ENCODE measurements at regions not wholly inside any gene's neighbourhood (a gene's known extent, or its start where the extent isn't known, plus 50 kb on each side); places are given as distances from the start of the nearest gene placed in this dataset.

- H3K4me3 ChIP-seq (ENCODE audit: low read depth in 1 of 2, low read length in 2 of 2): no peak overlapping the region
- H3K9ac ChIP-seq (ENCODE audit: low read depth, low read length): no peak overlapping the region
- H2AFZ ChIP-seq (ENCODE audit: low read depth, low read length): no peak overlapping the region
- no peaks in the 10 kb centered on the region for H4K20me1 ChIP-seq (ENCODE audit: insufficient read depth, low read length)
- no peaks in the 10 kb centered on the region for H3K79me2 ChIP-seq (ENCODE audit: insufficient read depth, low read length)
- no peaks in the 10 kb centered on the region for H3K27me3 ChIP-seq (ENCODE audit: insufficient read depth, low read length, poor library complexity)
- H3K4me2 ChIP-seq (ENCODE audit: insufficient read depth, low read length): no peak overlapping the region
- no peaks in the 10 kb centered on the region for H3K36me3 ChIP-seq (ENCODE audit: insufficient read depth, low read length)
- H3K4me1 ChIP-seq (ENCODE audit: insufficient read depth, low read length): no peaks in the 10 kb centered on the region
- no peaks in the 10 kb centered on the region for H3K9me3 ChIP-seq (ENCODE audit: insufficient read depth, low read length, severe bottlenecking)
- no peak overlapping the region for H3K27ac ChIP-seq (ENCODE audit: low read length)
- TF ChIP-seq EZH2 (IDR thresholded peaks at IDR 0.05; ENCODE audit: borderline replicate concordance, low read depth, low read length, severe bottlenecking) (no peak), CTCF (IDR thresholded peaks at IDR 0.05; ENCODE audit: borderline replicate concordance, extremely low read depth, low read length, poor library complexity, severe bottlenecking) (no peak)
- ATAC-seq (ENCODE audit: insufficient read depth, low read depth) (no peak), DNase-seq (no peak)
Observed at GRCh38 chr2:103293067-103293741, 531.4 kb downstream of the TMEM182 start.

- Histone ChIP-seq H3K79me2 (ENCODE audit: insufficient read depth, low read length) (no peaks in the 10 kb centered on the region), H3K4me1 (ENCODE audit: insufficient read depth, low read length) (no peaks in the 10 kb centered on the region), H3K27ac (ENCODE audit: low read length) (no peak overlapping the region), H4K20me1 (ENCODE audit: insufficient read depth, low read length) (no peaks in the 10 kb centered on the region), H3K9me3 (ENCODE audit: insufficient read depth, low read length, severe bottlenecking) (no peaks in the 10 kb centered on the region), H3K27me3 (ENCODE audit: insufficient read depth, low read length, poor library complexity) (no peaks in the 10 kb centered on the region), H3K4me3 (ENCODE audit: low read depth in 1 of 2, low read length in 2 of 2) (no peak overlapping the region), H3K4me2 (ENCODE audit: insufficient read depth, low read length) (no peak overlapping the region), H3K36me3 (ENCODE audit: insufficient read depth, low read length) (no peaks in the 10 kb centered on the region), H3K9ac (ENCODE audit: low read depth, low read length) (no peak overlapping the region), H2AFZ (ENCODE audit: low read depth, low read length) (no peak overlapping the region)
- TF ChIP-seq EZH2 (IDR thresholded peaks at IDR 0.05; ENCODE audit: borderline replicate concordance, low read depth, low read length, severe bottlenecking): no peak
- no peak for TF ChIP-seq CTCF (IDR thresholded peaks at IDR 0.05; ENCODE audit: borderline replicate concordance, extremely low read depth, low read length, poor library complexity, severe bottlenecking)
- ATAC-seq (ENCODE audit: insufficient read depth, low read depth) (no peak), DNase-seq (no peak)
Observed at GRCh38 chr2:103293742-103294077, 531.9 kb downstream of the TMEM182 start.

GRCh38 chr2:103294420-103294819 lies 532.6 kb downstream of the TMEM182 start:
- Histone ChIP-seq H3K36me3 (ENCODE audit: insufficient read depth, low read length) (no peaks in the 10 kb centered on the region), H3K27ac (ENCODE audit: low read length) (no peak overlapping the region), H3K4me2 (ENCODE audit: insufficient read depth, low read length) (no peak overlapping the region), H3K27me3 (ENCODE audit: insufficient read depth, low read length, poor library complexity) (no peaks in the 10 kb centered on the region), H4K20me1 (ENCODE audit: insufficient read depth, low read length) (no peaks in the 10 kb centered on the region), H3K9ac (ENCODE audit: low read depth, low read length) (no peak overlapping the region), H3K4me1 (ENCODE audit: insufficient read depth, low read length) (no peaks in the 10 kb centered on the region), H3K79me2 (ENCODE audit: insufficient read depth, low read length) (no peaks in the 10 kb centered on the region), H3K4me3 (ENCODE audit: low read depth in 1 of 2, low read length in 2 of 2) (no peak overlapping the region), H3K9me3 (ENCODE audit: insufficient read depth, low read length, severe bottlenecking) (no peaks in the 10 kb centered on the region), H2AFZ (ENCODE audit: low read depth, low read length) (no peak overlapping the region)
- ATAC-seq (ENCODE audit: insufficient read depth, low read depth): no peak
- TF ChIP-seq EZH2 (IDR thresholded peaks at IDR 0.05; ENCODE audit: borderline replicate concordance, low read depth, low read length, severe bottlenecking) (no peak), CTCF (IDR thresholded peaks at IDR 0.05; ENCODE audit: borderline replicate concordance, extremely low read depth, low read length, poor library complexity, severe bottlenecking) (no peak)
- no peak for DNase-seq

Data from DND-41 (cell line).